ENCODE measurements at regions not wholly inside any gene's neighbourhood (a gene's known extent, or its start where the extent isn't known, plus 50 kb on each side); places are given as distances from the start of the nearest gene placed in this dataset.

DNA sequence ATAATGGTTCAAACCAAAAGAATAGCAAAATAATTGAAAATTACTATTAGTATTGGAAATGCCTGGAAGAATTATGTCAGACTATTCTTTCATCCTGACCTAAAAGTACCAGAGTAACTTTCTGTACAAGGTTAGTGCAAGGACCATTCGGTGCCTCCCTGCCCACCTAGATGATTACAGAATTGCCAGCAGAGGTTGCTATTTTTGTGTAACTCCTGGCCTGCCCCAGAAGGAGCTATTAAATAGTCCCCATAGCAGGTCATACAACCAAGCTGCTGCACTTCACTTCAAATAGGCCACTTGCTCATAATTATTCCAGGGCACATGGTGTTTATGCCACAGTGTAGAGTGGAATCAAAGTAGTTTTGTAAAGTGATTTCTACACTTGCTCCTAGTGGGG lies 831.1 kb upstream of the PABPC4L start:
- H3K4me1 Mint-ChIP-seq (ENCODE audit: low read depth), result no peaks in the 10 kb centered on the region
- DNase-seq (ENCODE audit: low spot score), result no peak
- no peaks in the 10 kb centered on the region for H3K9me3 Mint-ChIP-seq
- H3K27me3 Mint-ChIP-seq (ENCODE audit: low read depth), result no peaks in the 10 kb centered on the region
- no peak overlapping the region for H3K27ac Mint-ChIP-seq
- intact Hi-C loops (cut with micrococcal nuclease), result no loop called here
- no peak overlapping the region for H3K4me3 Mint-ChIP-seq (ENCODE audit: low read depth)
- H3K36me3 Mint-ChIP-seq (ENCODE audit: low read depth), result no peaks in the 10 kb centered on the region

GRCh38 chr4:135015771-135016170 lies 814.2 kb upstream of the PABPC4L start:
- DNase-seq (ENCODE audit: low spot score), result no peak
- no peak overlapping the region for H3K27ac Mint-ChIP-seq
- H3K27me3 Mint-ChIP-seq (ENCODE audit: low read depth), result no peaks in the 10 kb centered on the region
- intact Hi-C loops (cut with micrococcal nuclease), result no loop called here
- no peaks in the 10 kb centered on the region for H3K4me1 Mint-ChIP-seq (ENCODE audit: low read depth)
- H3K9me3 Mint-ChIP-seq, result peaks cover 9% of the 10 kb centered on the region
- no peaks in the 10 kb centered on the region for H3K36me3 Mint-ChIP-seq (ENCODE audit: low read depth)
- no peak overlapping the region for H3K4me3 Mint-ChIP-seq (ENCODE audit: low read depth)

DNA sequence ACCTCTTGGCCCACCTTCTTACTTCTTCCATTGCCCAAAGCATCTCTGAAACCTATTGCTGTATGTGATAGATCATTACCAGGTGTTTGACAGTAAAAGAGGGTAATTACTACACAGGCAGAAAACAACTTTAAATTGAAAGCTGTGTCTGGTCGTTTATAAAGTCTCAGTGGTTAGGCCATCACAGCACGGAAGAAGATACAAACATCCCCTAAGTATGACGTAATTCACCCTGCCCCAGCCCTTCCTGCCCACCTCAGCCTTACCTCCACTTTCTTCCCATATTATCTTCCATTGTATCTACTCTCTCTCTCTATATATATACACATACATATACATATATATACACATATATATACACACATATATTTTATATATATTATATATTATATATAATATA lies 805.8 kb upstream of the PABPC4L start:
- Mint-ChIP-seq H3K4me1 (ENCODE audit: low read depth) (no peaks in the 10 kb centered on the region), H3K27me3 (ENCODE audit: low read depth) (no peaks in the 10 kb centered on the region), H3K27ac (no peak overlapping the region), H3K4me3 (ENCODE audit: low read depth) (no peak overlapping the region), H3K9me3 (no peaks in the 10 kb centered on the region), H3K36me3 (ENCODE audit: low read depth) (no peaks in the 10 kb centered on the region)
- DNase-seq (ENCODE audit: low spot score), result no peak
- intact Hi-C loops (cut with micrococcal nuclease), result no loop called here

- no peak overlapping the region for H3K27ac Mint-ChIP-seq
- peaks cover 4% of the 10 kb centered on the region for H3K9me3 Mint-ChIP-seq
- no peak for DNase-seq (ENCODE audit: low spot score)
- no peaks in the 10 kb centered on the region for H3K4me1 Mint-ChIP-seq (ENCODE audit: low read depth)
- no peak overlapping the region for H3K4me3 Mint-ChIP-seq (ENCODE audit: low read depth)
- no peaks in the 10 kb centered on the region for H3K27me3 Mint-ChIP-seq (ENCODE audit: low read depth)
- H3K36me3 Mint-ChIP-seq (ENCODE audit: low read depth), result no peaks in the 10 kb centered on the region
- intact Hi-C loops (cut with micrococcal nuclease), result no loop called here
These were observed 797.6 kb upstream of the PABPC4L start for GRCh38 chr4:134999169-134999568.

DNA sequence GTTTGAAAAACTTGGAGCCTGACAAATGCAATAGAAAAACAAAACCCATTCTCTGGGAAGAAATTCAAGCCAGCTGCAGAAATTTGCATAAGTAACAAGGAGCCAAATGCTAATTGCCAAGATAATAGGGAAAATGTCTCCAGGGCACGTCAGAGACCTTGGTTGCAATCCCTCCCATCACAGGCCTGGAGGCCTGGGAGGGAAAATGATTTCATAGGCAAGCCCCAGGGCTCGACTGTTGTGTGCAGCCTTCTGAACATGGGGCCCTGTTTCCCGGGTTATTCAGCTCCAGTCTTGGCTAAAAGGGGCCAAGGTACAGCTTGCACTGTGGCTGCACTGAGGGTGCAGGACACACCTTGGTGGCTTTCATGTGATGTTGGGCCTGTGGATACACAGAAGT lies 760.4 kb upstream of the PABPC4L start:
- Mint-ChIP-seq H3K4me1 (ENCODE audit: low read depth) (no peaks in the 10 kb centered on the region), H3K9me3 (peaks cover 35% of the 10 kb centered on the region), H3K4me3 (ENCODE audit: low read depth) (no peak overlapping the region), H3K27ac (no peak overlapping the region), H3K36me3 (ENCODE audit: low read depth) (no peaks in the 10 kb centered on the region), H3K27me3 (ENCODE audit: low read depth) (no peaks in the 10 kb centered on the region)
- intact Hi-C loops (cut with micrococcal nuclease), result no loop called here
- no peak for DNase-seq (ENCODE audit: low spot score)

GRCh38 chr4:134958862-134959261 lies 757.3 kb upstream of the PABPC4L start:
- Mint-ChIP-seq H3K36me3 (ENCODE audit: low read depth) (no peaks in the 10 kb centered on the region), H3K4me1 (ENCODE audit: low read depth) (no peaks in the 10 kb centered on the region), H3K9me3 (peaks cover 29% of the 10 kb centered on the region), H3K4me3 (ENCODE audit: low read depth) (no peak overlapping the region), H3K27ac (no peak overlapping the region), H3K27me3 (ENCODE audit: low read depth) (no peaks in the 10 kb centered on the region)
- intact Hi-C loops (cut with micrococcal nuclease), result no loop called here
- no peak for DNase-seq (ENCODE audit: low spot score)

DNA sequence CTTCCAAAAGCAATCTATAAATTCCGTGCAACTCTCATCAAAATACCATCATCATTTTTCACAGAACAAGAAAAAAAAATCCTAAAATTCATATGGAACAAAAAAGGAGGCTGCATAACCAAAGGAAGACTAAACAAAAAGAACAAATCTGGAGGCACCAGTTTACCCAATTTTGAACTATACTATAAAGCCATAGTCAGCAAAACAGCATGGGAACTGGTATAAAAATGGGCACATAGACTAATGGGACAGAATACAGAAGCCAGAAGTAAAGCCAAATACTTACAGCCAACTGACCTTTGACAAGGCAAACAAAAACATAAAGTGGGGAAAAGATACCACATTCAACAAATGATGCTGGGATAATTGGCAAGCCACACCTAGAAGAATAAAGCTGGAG lies 753.5 kb upstream of the PABPC4L start:
- intact Hi-C loops (cut with micrococcal nuclease), result no loop called here
- no peak overlapping the region for H3K27ac Mint-ChIP-seq

DNA sequence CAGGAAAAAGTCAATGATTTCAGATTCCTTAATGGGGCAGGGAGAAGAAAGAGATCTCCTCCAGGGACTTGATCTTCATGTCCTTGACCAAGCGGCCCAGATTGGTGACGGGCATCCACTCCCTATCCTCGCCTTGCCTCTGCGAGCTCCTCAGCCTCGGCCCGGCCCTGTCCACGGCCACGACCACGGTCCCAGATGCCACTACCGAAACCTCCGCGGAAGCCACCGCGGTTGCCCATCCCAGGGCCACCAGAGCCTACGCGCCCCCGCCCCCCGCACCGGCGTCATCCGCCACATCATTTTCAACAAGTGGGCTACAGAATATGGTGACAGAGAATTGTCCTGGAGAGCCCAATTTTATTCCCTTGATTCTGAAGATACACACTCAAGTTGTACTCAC lies 751.2 kb upstream of the PABPC4L start:
- H3K27me3 Mint-ChIP-seq (ENCODE audit: low read depth), result no peaks in the 10 kb centered on the region
- no peak for DNase-seq (ENCODE audit: low spot score)
- no peaks in the 10 kb centered on the region for H3K4me1 Mint-ChIP-seq (ENCODE audit: low read depth)
- peaks cover 19% of the 10 kb centered on the region for H3K9me3 Mint-ChIP-seq
- intact Hi-C loops (cut with micrococcal nuclease), result no loop called here
- no peak overlapping the region for H3K4me3 Mint-ChIP-seq (ENCODE audit: low read depth)
- no peaks in the 10 kb centered on the region for H3K36me3 Mint-ChIP-seq (ENCODE audit: low read depth)
- no peak overlapping the region for H3K27ac Mint-ChIP-seq

More for the DNA sequence above, 753.5 kb upstream of the PABPC4L start:
- no peak for DNase-seq (ENCODE audit: low spot score)
- H3K27me3 Mint-ChIP-seq (ENCODE audit: low read depth), result no peaks in the 10 kb centered on the region
- H3K4me3 Mint-ChIP-seq (ENCODE audit: low read depth), result no peak overlapping the region
- H3K9me3 Mint-ChIP-seq, result peaks cover 20% of the 10 kb centered on the region
- no peaks in the 10 kb centered on the region for H3K4me1 Mint-ChIP-seq (ENCODE audit: low read depth)
- no peaks in the 10 kb centered on the region for H3K36me3 Mint-ChIP-seq (ENCODE audit: low read depth)

DNA sequence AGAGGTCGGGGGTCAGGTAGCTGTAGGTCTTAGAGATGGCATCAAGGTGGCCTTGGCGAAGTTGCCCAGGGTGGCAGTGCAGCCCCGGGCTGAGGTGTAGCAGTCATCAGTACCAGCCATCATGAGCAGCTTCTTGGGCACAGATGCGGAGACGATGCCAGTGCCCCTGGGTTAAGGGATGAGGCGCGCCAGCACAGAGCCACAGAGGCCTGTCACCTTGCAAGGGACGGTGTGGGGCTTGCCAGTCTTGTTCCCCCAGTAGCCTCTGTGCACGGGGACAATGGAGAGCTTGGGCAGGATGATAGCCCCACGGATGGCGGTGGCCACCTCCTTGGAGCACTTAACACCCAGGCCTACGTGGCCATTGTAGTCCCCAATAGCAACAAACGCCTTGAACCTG lies 750.7 kb upstream of the PABPC4L start:
- Mint-ChIP-seq H3K36me3 (ENCODE audit: low read depth) (no peaks in the 10 kb centered on the region), H3K9me3 (peaks cover 19% of the 10 kb centered on the region), H3K4me3 (ENCODE audit: low read depth) (no peak overlapping the region), H3K27me3 (ENCODE audit: low read depth) (no peaks in the 10 kb centered on the region), H3K4me1 (ENCODE audit: low read depth) (no peaks in the 10 kb centered on the region), H3K27ac (no peak overlapping the region)
- no peak for DNase-seq (ENCODE audit: low spot score)
- intact Hi-C loops (cut with micrococcal nuclease), result no loop called here

- intact Hi-C loops (cut with micrococcal nuclease), result no loop called here
- peaks cover 8% of the 10 kb centered on the region for H3K9me3 Mint-ChIP-seq
These were observed 746.6 kb upstream of the PABPC4L start for GRCh38 chr4:134948110-134948642.

DNA sequence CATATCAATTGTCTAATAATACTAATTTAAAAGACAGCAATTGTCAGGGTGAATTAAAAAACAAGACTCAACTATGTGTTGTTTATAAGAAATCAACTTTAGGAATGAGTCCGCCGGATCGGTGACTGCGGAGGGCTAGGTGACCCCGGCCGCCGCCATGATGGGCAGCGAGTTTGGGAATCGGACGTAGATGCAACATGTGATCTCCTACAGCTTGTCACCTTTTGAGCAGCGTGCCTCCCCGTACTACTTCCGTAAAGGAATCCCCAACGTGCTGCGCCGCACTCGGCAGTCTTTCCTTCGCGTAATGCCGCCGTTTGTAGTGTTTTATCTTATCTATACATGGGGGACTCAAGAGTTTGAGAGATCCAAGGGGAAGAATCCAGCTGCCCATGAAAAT lies 742.5 kb upstream of the PABPC4L start:
- intact Hi-C loops (cut with micrococcal nuclease), result no loop called here
- Mint-ChIP-seq H3K9me3 (peaks cover 5% of the 10 kb centered on the region), H3K27ac (no peak overlapping the region), H3K27me3 (ENCODE audit: low read depth) (no peaks in the 10 kb centered on the region), H3K36me3 (ENCODE audit: low read depth) (no peaks in the 10 kb centered on the region), H3K4me1 (ENCODE audit: low read depth) (no peaks in the 10 kb centered on the region), H3K4me3 (ENCODE audit: low read depth) (no peak overlapping the region)
- no peak for DNase-seq (ENCODE audit: low spot score)

More at GRCh38 chr4:134948110-134948642, 746.6 kb upstream of the PABPC4L start:
- no peaks in the 10 kb centered on the region for H3K4me1 Mint-ChIP-seq (ENCODE audit: low read depth)
- DNase-seq (ENCODE audit: low spot score), result no peak
- H3K27ac Mint-ChIP-seq, result no peak overlapping the region
- no peaks in the 10 kb centered on the region for H3K27me3 Mint-ChIP-seq (ENCODE audit: low read depth)
- no peaks in the 10 kb centered on the region for H3K36me3 Mint-ChIP-seq (ENCODE audit: low read depth)
- no peak overlapping the region for H3K4me3 Mint-ChIP-seq (ENCODE audit: low read depth)

DNA sequence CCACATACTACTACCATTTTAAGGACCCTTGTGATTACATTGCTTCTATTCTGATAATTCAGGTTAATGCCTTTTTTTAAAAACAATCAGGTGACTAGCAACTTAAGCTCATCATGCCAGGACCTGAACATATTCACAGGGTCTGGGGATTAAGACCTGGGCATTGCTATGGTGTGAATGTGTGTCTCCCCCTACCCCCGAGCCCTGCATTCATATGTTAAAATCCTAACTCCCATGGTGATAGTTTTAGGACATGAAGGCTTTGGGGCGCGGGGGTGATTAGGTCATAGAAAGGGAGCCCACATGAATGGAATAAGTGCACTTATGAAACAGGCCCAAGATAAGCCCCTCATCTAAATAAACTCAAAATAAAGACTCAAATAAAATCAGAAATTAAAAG lies 734.4 kb upstream of the PABPC4L start:
- intact Hi-C loops (cut with micrococcal nuclease), result no loop called here
- Mint-ChIP-seq H3K36me3 (ENCODE audit: low read depth) (no peaks in the 10 kb centered on the region), H3K27ac (no peak overlapping the region), H3K4me1 (ENCODE audit: low read depth) (no peaks in the 10 kb centered on the region), H3K4me3 (ENCODE audit: low read depth) (no peak overlapping the region), H3K27me3 (ENCODE audit: low read depth) (no peaks in the 10 kb centered on the region), H3K9me3 (no peaks in the 10 kb centered on the region)
- DNase-seq (ENCODE audit: low spot score), result no peak

DNA sequence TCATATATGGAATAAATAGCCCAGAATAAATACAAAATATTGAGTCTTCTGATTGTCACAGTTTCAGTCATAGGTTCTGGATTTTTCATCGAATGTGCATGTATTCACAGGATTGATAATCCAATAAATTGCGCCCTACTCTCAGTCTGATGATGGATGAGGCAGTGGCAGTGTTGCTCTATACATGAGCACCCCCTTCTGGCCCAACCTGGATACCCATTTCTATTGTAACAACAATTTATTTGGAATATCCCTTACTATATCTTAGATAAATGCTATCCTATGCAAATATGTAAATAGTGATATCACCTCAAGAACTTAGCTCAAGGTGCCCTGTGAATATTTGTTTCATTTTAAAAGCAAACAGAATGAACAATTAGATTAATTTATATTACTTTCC lies 733.7 kb upstream of the PABPC4L start:
- no peak for DNase-seq (ENCODE audit: low spot score)
- Mint-ChIP-seq H3K27ac (no peak overlapping the region), H3K9me3 (peaks cover 5% of the 10 kb centered on the region), H3K4me1 (ENCODE audit: low read depth) (no peaks in the 10 kb centered on the region), H3K27me3 (ENCODE audit: low read depth) (no peaks in the 10 kb centered on the region), H3K36me3 (ENCODE audit: low read depth) (no peaks in the 10 kb centered on the region), H3K4me3 (ENCODE audit: low read depth) (no peak overlapping the region)
- intact Hi-C loops (cut with micrococcal nuclease), result no loop called here
